Adrenal gland (tissue), 9 donors: ENCODE measurements at regions not wholly inside any gene's neighbourhood (a gene's known extent, or its start where the extent isn't known, plus 50 kb on each side); places are given as distances from the start of the nearest gene placed in this dataset.
"Not testable (repeated sequence)": the region's sequence is repeated elsewhere in the genome, so short reads cannot be mapped to it uniquely, and the experiment has no call there.

Experiments used
- DNase-seq, 7 donors: peaks; one replicate each; pipeline ENCODE4 v3.0.0-alpha.2; 2019 to 2020
- H3K27ac ChIP-seq, 5 donors: fragments of 200-600 bp; sonication (generic) in 4 of 5; 1 replicate in 3 of 5; 2 replicates in 2 of 5; pipeline versions ENCODE4 v1.5.1 to v1.8.0; 2016 to 2020; ENCODE audit warnings: mild to moderate bottlenecking in 1 of 5
- H3K27me3 ChIP-seq: fragments of 200-600 bp; 2 replicates; pipeline ENCODE4 v1.8.0; 2021
- H3K36me3 ChIP-seq, 2 donors: fragments of 200-600 bp; replicated peaks in 1 of 2; 1 replicate in 1 of 2; 2 replicates in 1 of 2; pipeline versions ENCODE4 v1.5.1 to v1.8.0; 2018 to 2022
- H3K4me1 ChIP-seq, 2 donors: fragments of 200-600 bp; replicated peaks in 1 of 2; 1 replicate in 1 of 2; 2 replicates in 1 of 2; pipeline versions ENCODE4 v1.5.1 to v1.8.0; 2018 to 2021
- H3K4me3 ChIP-seq, 4 donors: fragments of 200-600 bp; sonication (generic) in 3 of 4; one replicate each; pipeline ENCODE4 v1.5.1; 2016 to 2018
- H3K9me3 ChIP-seq, 3 donors: fragments of 200-600 bp; sonication (generic) in 1 of 3; replicated peaks in 1 of 3; 1 replicate in 2 of 3; 2 replicates in 1 of 3; pipeline versions ENCODE4 v1.5.1 to v1.8.0; 2016 to 2021
- POLR2A ChIP-seq, 2 donors: fragments of 450-650 bp; IDR thresholded peaks; one replicate each; pipeline ENCODE4 v1.6.1; 2017; ENCODE audit warnings: antibody characterized with exemption in 2 of 2, mild to moderate bottlenecking in 2 of 2, moderate library complexity in 1 of 2
- WGBS, 4 donors: extraction: QIAGEN DNeasy Blood & Tissue Kit in 2 of 4; methylation state at CpG; one replicate each; pipeline versions ENCODE4 v1.1.5 to v1.1.7; 2013 to 2017; 5-methylcytosine and 5-hydroxymethylcytosine counted together
- intact Hi-C, 2 donors: fragments of 100-400 bp; cut with DNase I; formaldehyde crosslinking; loops; one replicate each; pipeline versions ENCODE4 v1.14.1 to v1.15.0; 2022 to 2023
- TF ChIP-seq, protein P1 (sequence below), 6 experiments: fragments of 450-650 bp in 4 of 6; fragments of 200-600 bp in 2 of 6; sonication (generic) in 1 of 6; IDR thresholded peaks; 1 replicate in 5 of 6; 2 replicates in 1 of 6; pipeline versions ENCODE4 v1.5.1 to v1.8.0; 2016 to 2021; ENCODE audit warnings: antibody characterized with exemption in 6 of 6, mild to moderate bottlenecking in 2 of 6, moderate library complexity in 1 of 6
- donor health status: healthy with polysubstance abuse.
- donor health status: Bipolar disorder and iron deficiency.
- donor health status: DM: yes; HTN: yes; CAD: no.
- donor health status: DM: no; HTN: no; CAD: no.
- donor health status: DM: no; HTN: no; CAD: no.

DNA sequence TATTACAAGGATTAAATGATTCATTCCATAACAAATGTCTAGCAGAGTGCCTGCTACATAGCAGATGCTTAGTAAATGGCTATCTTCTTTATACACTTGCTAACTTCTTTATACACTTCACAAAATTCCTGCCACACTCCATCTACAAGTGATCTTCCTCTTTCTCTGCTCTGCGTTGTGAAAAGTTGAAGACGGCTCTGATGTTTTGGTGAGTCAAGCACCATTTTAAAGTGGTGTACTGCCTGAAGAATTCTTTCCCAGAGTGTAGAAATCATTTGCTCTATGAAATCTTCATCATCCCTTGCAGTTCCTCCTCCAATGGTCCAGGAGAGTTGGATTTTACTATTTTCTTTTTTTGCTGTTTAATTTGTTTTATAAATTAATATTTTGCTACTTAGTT is 74.9 kb downstream of the TNFAIP3 start:
- DNase-seq = no peak
- Histone ChIP-seq H3K4me1 (no peaks in the 10 kb centered on the region), H3K9me3 (peaks cover 0 to 6% (median 0%) of the 10 kb centered on the region in 3 donors), H3K27ac (no peak overlapping the region), H3K36me3 (no peaks in the 10 kb centered on the region), H3K4me3 (no peak overlapping the region), H3K27me3 (no peaks in the 10 kb centered on the region)
- TF ChIP-seq, protein P1, sequence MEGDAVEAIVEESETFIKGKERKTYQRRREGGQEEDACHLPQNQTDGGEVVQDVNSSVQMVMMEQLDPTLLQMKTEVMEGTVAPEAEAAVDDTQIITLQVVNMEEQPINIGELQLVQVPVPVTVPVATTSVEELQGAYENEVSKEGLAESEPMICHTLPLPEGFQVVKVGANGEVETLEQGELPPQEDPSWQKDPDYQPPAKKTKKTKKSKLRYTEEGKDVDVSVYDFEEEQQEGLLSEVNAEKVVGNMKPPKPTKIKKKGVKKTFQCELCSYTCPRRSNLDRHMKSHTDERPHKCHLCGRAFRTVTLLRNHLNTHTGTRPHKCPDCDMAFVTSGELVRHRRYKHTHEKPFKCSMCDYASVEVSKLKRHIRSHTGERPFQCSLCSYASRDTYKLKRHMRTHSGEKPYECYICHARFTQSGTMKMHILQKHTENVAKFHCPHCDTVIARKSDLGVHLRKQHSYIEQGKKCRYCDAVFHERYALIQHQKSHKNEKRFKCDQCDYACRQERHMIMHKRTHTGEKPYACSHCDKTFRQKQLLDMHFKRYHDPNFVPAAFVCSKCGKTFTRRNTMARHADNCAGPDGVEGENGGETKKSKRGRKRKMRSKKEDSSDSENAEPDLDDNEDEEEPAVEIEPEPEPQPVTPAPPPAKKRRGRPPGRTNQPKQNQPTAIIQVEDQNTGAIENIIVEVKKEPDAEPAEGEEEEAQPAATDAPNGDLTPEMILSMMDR (IDR thresholded peaks at IDR 0.05) = no peak
- no peak for TF ChIP-seq POLR2A (IDR thresholded peaks at IDR 0.05)
- intact Hi-C loops = loop anchor here (2.0 to 10.0 kb wide), 4 partner anchors 65 to 237 kb away; no protein-coding TSS in a partner anchor
- 40 to 77% (median 57%) methylated on average over 2 of the region's 2 CpGs for WGBS, 4 donors

DNA sequence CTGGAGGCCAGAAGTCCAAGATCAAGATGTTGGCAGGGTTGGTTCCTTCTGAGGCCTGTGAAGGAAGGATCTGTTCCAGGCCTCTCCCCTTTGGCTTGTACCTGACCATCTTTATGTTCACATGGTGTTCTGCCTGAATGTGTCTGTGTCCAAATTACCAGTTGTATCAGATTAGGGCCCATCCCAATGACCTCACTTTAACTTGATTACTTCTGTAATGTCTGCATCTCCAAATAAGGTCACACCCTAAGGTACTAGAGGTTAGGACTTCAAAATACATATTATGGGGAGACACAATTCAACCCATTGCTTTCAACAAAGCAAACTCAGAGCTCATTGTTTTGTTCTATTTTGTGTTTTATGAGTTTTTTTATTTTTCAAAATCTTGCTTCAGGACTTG is 75.7 kb downstream of the TNFAIP3 start:
- H3K27ac ChIP-seq = no peak overlapping the region
- TF ChIP-seq, protein P1 (IDR thresholded peaks at IDR 0.05) = no peak
- no peak for TF ChIP-seq POLR2A (IDR thresholded peaks at IDR 0.05)
- H3K9me3 ChIP-seq = peaks cover 0 to 6% (median 0%) of the 10 kb centered on the region in 3 donors
- no peaks in the 10 kb centered on the region for H3K36me3 ChIP-seq
- H3K27me3 ChIP-seq = no peaks in the 10 kb centered on the region
- intact Hi-C loops = loop anchor here (2.0 to 10.0 kb wide), 4 partner anchors 65 to 238 kb away; no protein-coding TSS in a partner anchor
- no peak overlapping the region for H3K4me3 ChIP-seq
- DNase-seq = no peak
- no peaks in the 10 kb centered on the region for H3K4me1 ChIP-seq

DNA sequence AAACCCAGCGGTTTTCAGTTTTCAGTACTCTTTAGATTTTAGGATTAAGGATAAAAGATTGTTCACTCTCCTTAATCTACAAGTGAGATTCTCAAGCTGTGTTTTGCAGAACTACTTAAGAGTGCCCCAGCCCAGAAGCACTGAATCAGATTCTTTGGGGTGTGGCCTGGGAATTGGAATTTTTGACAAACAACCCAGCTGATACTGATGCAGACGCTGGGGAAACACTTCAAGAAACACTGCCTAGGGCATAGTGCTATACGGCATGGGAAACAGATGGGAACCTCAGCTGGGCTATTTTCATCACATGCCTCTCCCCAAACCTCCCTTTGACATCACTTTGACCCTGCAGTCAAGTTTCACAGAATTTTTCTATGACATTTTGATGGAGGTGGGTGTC is 77.3 kb downstream of the TNFAIP3 start:
- not testable (repeated sequence) for H3K4me1 ChIP-seq, H3K27me3 ChIP-seq, DNase-seq, H3K27ac ChIP-seq, H3K4me3 ChIP-seq, H3K9me3 ChIP-seq, H3K36me3 ChIP-seq
- intact Hi-C loops = loop anchor here (5.0 to 10.0 kb wide), 3 partner anchors 67 to 237 kb away; no protein-coding TSS in a partner anchor
- 32 to 47% (median 43%) methylated on average over 3 of the region's 3 CpGs for whole genome bisulfite sequencing, 4 donors

DNA sequence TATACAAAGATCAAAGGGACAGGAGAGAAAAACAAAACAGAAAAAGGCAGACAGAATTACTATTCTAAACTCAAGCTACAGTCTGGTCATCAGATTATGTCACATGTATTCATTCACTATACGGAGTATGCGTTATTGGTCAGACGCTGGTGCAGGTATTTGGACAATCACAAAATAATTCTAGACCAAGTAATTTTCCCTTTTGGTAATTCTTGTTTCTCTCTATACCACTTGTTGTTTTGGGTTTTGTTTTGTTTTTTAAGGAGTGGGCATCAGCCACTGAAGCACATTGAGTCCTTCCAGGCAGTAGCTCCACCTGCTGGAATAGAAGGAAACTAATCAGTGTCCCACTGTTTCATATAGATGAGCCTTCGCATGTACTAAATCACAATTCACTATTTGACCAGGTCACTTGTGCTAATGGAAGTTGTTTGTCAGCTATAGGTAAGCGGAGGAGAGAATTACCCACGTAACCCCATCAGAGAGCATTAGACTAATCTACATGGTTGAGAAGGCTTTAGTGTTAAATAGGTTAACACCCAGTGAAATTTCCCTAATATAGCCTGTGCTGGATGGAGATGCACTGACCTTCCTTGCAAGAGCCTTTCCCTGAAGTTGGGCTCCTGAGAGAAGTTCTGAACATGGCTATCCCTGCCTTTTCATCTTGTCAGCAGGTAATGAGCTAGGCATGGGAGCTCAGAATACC is 77.9 kb downstream of the TNFAIP3 start:
- Histone ChIP-seq H3K4me3 (no peak overlapping the region), H3K27me3 (no peaks in the 10 kb centered on the region), H3K4me1 (no peaks in the 10 kb centered on the region), H3K27ac (no peak overlapping the region), H3K36me3 (no peaks in the 10 kb centered on the region), H3K9me3 (no peaks in the 10 kb centered on the region)
- peak in 3 of 7 donors; percentile 26 to 28 (median 27) for DNase-seq
- intact Hi-C loops = loop anchor here (5.0 to 10.0 kb wide), 4 partner anchors 68 to 238 kb away; no protein-coding TSS in a partner anchor
- WGBS, 4 donors = 39 to 52% (median 45%) methylated on average over 6 of the region's 6 CpGs
- TF ChIP-seq POLR2A (IDR thresholded peaks at IDR 0.05) = no peak
- TF ChIP-seq, protein P1 (IDR thresholded peaks at IDR 0.05) = peak; percentile 67 to 82 (median 78)
